GM23338 (cell line): ENCODE measurements at regions not wholly inside any gene's neighbourhood (a gene's known extent, or its start where the extent isn't known, plus 50 kb on each side); places are given as distances from the start of the nearest gene placed in this dataset.

Source experiments
- ATAC-seq: fragments of 200-7000 bp; cut with Tn5 transposase; 3 replicates; pipeline ENCODE4 v1.9.1; 2020
- DNase-seq: peaks from one replicate; pipeline ENCODE4 v3.0.0-alpha.2; 2015; ENCODE audit warnings: low spot score
- H2AFZ ChIP-seq: fragments of 200-600 bp; sonication (generic); 2 replicates; pipeline ENCODE4 v1.8.0; 2016; ENCODE audit warnings: antibody characterized with exemption, mild to moderate bottlenecking, moderate library complexity
- H3F3A ChIP-seq: fragments of 200-600 bp; sonication (generic); replicated peaks from 2 replicates; pipeline ENCODE4 v1.8.0; 2017; ENCODE audit warnings: antibody characterized with exemption, mixed run types, low read depth
- H3K27ac ChIP-seq: fragments of 200-600 bp; sonication (generic); 2 replicates; pipeline ENCODE4 v1.6.1; 2016; ENCODE audit warnings: low read depth
- H3K27me3 ChIP-seq: fragments of 200-600 bp; sonication (generic); 2 replicates; pipeline ENCODE4 v1.8.0; 2016; ENCODE audit warnings: mild to moderate bottlenecking, mixed run types, moderate library complexity; ENCODE audit not compliant: insufficient read depth
- H3K36me3 ChIP-seq: fragments of 200-600 bp; sonication (generic); 2 replicates; pipeline ENCODE4 v1.8.0; 2016; ENCODE audit warnings: mild to moderate bottlenecking; ENCODE audit not compliant: insufficient read depth
- H3K4me1 ChIP-seq: fragments of 200-600 bp; sonication (generic); 2 replicates; pipeline ENCODE4 v1.8.0; 2016; ENCODE audit warnings: mild to moderate bottlenecking, moderate library complexity; ENCODE audit not compliant: insufficient read depth
- H3K4me2 ChIP-seq: fragments of 200-600 bp; sonication (generic); 2 replicates; pipeline ENCODE4 v1.7.1; 2017; ENCODE audit warnings: mixed run types
- H3K4me3 ChIP-seq: fragments of 200-600 bp; sonication (generic); 2 replicates; pipeline ENCODE4 v1.6.1; 2016; ENCODE audit warnings: mixed run types
- H3K79me2 ChIP-seq: fragments of 200-600 bp; sonication (generic); replicated peaks from 2 replicates; pipeline ENCODE4 v1.8.0; 2017; ENCODE audit warnings: mild to moderate bottlenecking; ENCODE audit not compliant: insufficient read depth
- H3K9me2 ChIP-seq: fragments of 200-600 bp; sonication (generic); 2 replicates; pipeline ENCODE4 v1.8.0; 2017; ENCODE audit not compliant: insufficient read depth
- H4K20me1 ChIP-seq: fragments of 200-600 bp; sonication (generic); replicated peaks from 2 replicates; pipeline ENCODE4 v1.8.0; 2017; ENCODE audit warnings: mild to moderate bottlenecking; ENCODE audit not compliant: insufficient read depth
- H3K27ac Mint-ChIP-seq: 2 replicates; pipeline ENCODE4 v1.8.0; 2020; ENCODE audit warnings: inconsistent platforms, mild to moderate bottlenecking, moderate library complexity, mixed read lengths
- H3K27me3 Mint-ChIP-seq: 3 replicates; pipeline ENCODE4 v1.8.0; 2022; ENCODE audit warnings: low read depth, mild to moderate bottlenecking, moderate library complexity, mixed read lengths, inconsistent platforms; ENCODE audit not compliant: insufficient read depth, poor library complexity
- H3K36me3 Mint-ChIP-seq: 3 replicates; pipeline ENCODE4 v1.8.0; 2021; ENCODE audit warnings: low read depth, mild to moderate bottlenecking, inconsistent platforms, moderate library complexity, mixed read lengths
- H3K4me1 Mint-ChIP-seq: 3 replicates; pipeline ENCODE4 v1.8.0; 2020; ENCODE audit warnings: mild to moderate bottlenecking, inconsistent platforms, mixed read lengths
- H3K4me3 Mint-ChIP-seq: 3 replicates; pipeline ENCODE4 v1.8.0; 2021; ENCODE audit warnings: moderate library complexity, mild to moderate bottlenecking, inconsistent platforms, mixed read lengths
- H3K9me3 Mint-ChIP-seq: 3 replicates; pipeline ENCODE4 v1.8.0; 2020; ENCODE audit warnings: moderate library complexity, mild to moderate bottlenecking, inconsistent platforms, mixed read lengths
- CREB1 ChIP-seq: fragments of 250-450 bp; sonication (Bioruptor Pico); IDR thresholded peaks from 2 replicates; pipeline ENCODE4 v1.5.0; 2020; ENCODE audit warnings: low read depth, mild to moderate bottlenecking, moderate library complexity
- CTCF ChIP-seq, 2 experiments: fragments of 200-600 bp in 1 of 2; sonication (generic) in 1 of 2; conservative IDR thresholded peaks; 2 replicates each; pipeline versions ENCODE4 v1.5.1 to v1.6.1; 2016 to 2017; ENCODE audit warnings: antibody characterized with exemption in 2 of 2, low read depth in 2 of 2, mild to moderate bottlenecking in 2 of 2, moderate library complexity in 1 of 2
- ETS1 ChIP-seq: IDR thresholded peaks from 2 replicates; pipeline ENCODE4 v1.6.1; 2016; ENCODE audit warnings: antibody characterized with exemption
- EZH2 ChIP-seq: fragments of 200-600 bp; sonication (generic); IDR thresholded peaks from one replicate; pipeline ENCODE4 v1.8.0; 2017; ENCODE audit warnings: antibody characterized with exemption, mild to moderate bottlenecking, low read depth; ENCODE audit not compliant: unreplicated experiment
- EZH2phosphoT487 ChIP-seq: fragments of 200-600 bp; sonication (generic); IDR thresholded peaks from one replicate; pipeline ENCODE4 v1.8.1; 2018; ENCODE audit warnings: antibody characterized with exemption; ENCODE audit not compliant: unreplicated experiment
- JUNB ChIP-seq: IDR thresholded peaks from one replicate; pipeline ENCODE4 v1.6.1; 2016; ENCODE audit warnings: antibody characterized with exemption; ENCODE audit not compliant: unreplicated experiment
- NANOG ChIP-seq: IDR thresholded peaks from 2 replicates; pipeline ENCODE4 v1.6.1; 2016; ENCODE audit warnings: antibody characterized with exemption, borderline replicate concordance
- POLR2AphosphoS5 ChIP-seq: IDR thresholded peaks from 2 replicates; pipeline ENCODE4 v1.6.1; 2016; ENCODE audit warnings: antibody characterized with exemption, low read depth
- REST ChIP-seq: IDR thresholded peaks from one replicate; pipeline ENCODE4 v1.6.1; 2018; ENCODE audit warnings: antibody characterized with exemption; ENCODE audit not compliant: unreplicated experiment
- STAT1 ChIP-seq: IDR thresholded peaks from one replicate; pipeline ENCODE4 v1.6.1; 2016; ENCODE audit warnings: antibody characterized with exemption; ENCODE audit not compliant: unreplicated experiment
- ZNF114 ChIP-seq: fragments of 250-450 bp; sonication (Bioruptor Pico); IDR thresholded peaks from 2 replicates; pipeline ENCODE4 v1.5.0; 2020; ENCODE audit warnings: mild to moderate bottlenecking, moderate library complexity
- ZNF331 ChIP-seq: fragments of 250-450 bp; sonication (Bioruptor Pico); IDR thresholded peaks from 2 replicates; pipeline ENCODE4 v1.5.0; 2020; ENCODE audit warnings: low read depth, mild to moderate bottlenecking, moderate library complexity
- ZNF462 ChIP-seq: fragments of 250-450 bp; sonication (Bioruptor Pico); IDR thresholded peaks from 2 replicates; pipeline ENCODE4 v1.5.0; 2020; ENCODE audit warnings: mild to moderate bottlenecking, moderate library complexity

GRCh38 chr2:120890566-120891360 lies 155.1 kb downstream of the GLI2 start:
- H3K4me1 Mint-ChIP-seq = peaks cover 70% of the 10 kb centered on the region
- no peak overlapping the region for H3K27ac ChIP-seq

More at GRCh38 chr2:120890566-120891360, 155.1 kb downstream of the GLI2 start:
- Histone ChIP-seq H3K79me2 (peaks cover 73% of the 10 kb centered on the region), H3K36me3 (no peaks in the 10 kb centered on the region; the same call in 1 of the 2 replicates), H4K20me1 (peaks cover 39% of the 10 kb centered on the region), H3K4me2 (no peak overlapping the region), H3K4me1 (peaks cover 31% of the 10 kb centered on the region), H2AFZ (no peak overlapping the region), H3K27me3 (no peaks in the 10 kb centered on the region), H3F3A (0 out of 2 replicates have a peak, but pooled peaks cover 12% of the 10 kb centered on the region), H3K4me3 (no peak overlapping the region), H3K9me2 (no peaks in the 10 kb centered on the region)
- no peaks in the 10 kb centered on the region for H3K9me3 Mint-ChIP-seq
- TF ChIP-seq EZH2 (no peak), JUNB (no peak), POLR2AphosphoS5 (no peak), ZNF114 (CRISPR knock-in tag) (no peak), EZH2phosphoT487 (no peak), ETS1 (no peak), ZNF331 (CRISPR knock-in tag) (no peak), NANOG (no peak), REST (no peak), STAT1 (no peak), CREB1 (no peak), CTCF (conservative IDR thresholded peaks at IDR 0.05; ENCODE audit: low read depth in 2 of 2) (no peak), ZNF462 (CRISPR knock-in tag) (no peak)
- no peak for DNase-seq
- peaks cover 11% of the 10 kb centered on the region for H3K27me3 Mint-ChIP-seq
- ATAC-seq = no peak
- H3K36me3 Mint-ChIP-seq = peaks cover 8% of the 10 kb centered on the region; the same call in 2 of the 3 replicates
- H3K27ac Mint-ChIP-seq = no peak overlapping the region
- H3K4me3 Mint-ChIP-seq = no peak overlapping the region
